ENCODE measurements at regions not wholly inside any gene's neighbourhood (a gene's known extent, or its start where the extent isn't known, plus 50 kb on each side); places are given as distances from the start of the nearest gene placed in this dataset.

GRCh38 chr2:4862031-4862430, 830.2 kb upstream of the SOX11 start:
- TF ChIP-seq YY1 (tag by site-specific recombination; IDR thresholded peaks at IDR 0.05) = no peak
- no peak for TF ChIP-seq ZFP41 (tag by site-specific recombination; IDR thresholded peaks at IDR 0.05; ENCODE audit: borderline replicate concordance)
- TF ChIP-seq ZNF433 (tag by site-specific recombination; IDR thresholded peaks at IDR 0.05; ENCODE audit: low read depth) = no peak
- no peak for TF ChIP-seq ZSCAN30 (tag by site-specific recombination; IDR thresholded peaks at IDR 0.05)
- TF ChIP-seq ZBTB1 (tag by site-specific recombination; IDR thresholded peaks at IDR 0.05) = no peak
- TF ChIP-seq ZNF266 (tag by site-specific recombination; IDR thresholded peaks at IDR 0.05; ENCODE audit: low read depth) = no peak
- no peak for TF ChIP-seq WT1 (tag by site-specific recombination; IDR thresholded peaks at IDR 0.05)
- no peak for TF ChIP-seq SP2 (tag by site-specific recombination; IDR thresholded peaks at IDR 0.05)
